Activated T-cell treated with anti-CD3 and anti-CD28 coated beads, Interleukin-2, amount 50 U/mL, for 24 hours (primary cell): ENCODE measurements at regions not wholly inside any gene's neighbourhood (a gene's known extent, or its start where the extent isn't known, plus 50 kb on each side); places are given as distances from the start of the nearest gene placed in this dataset.

ENCODE experiments used
- DNase-seq: peaks from one replicate; pipeline ENCODE4 v3.0.0-alpha.2; 2020
- H3K27ac Mint-ChIP-seq: 2 replicates; pipeline ENCODE4 v1.8.0; 2020; ENCODE audit warnings: mild to moderate bottlenecking, mixed read lengths
- H3K27me3 Mint-ChIP-seq: 2 replicates; pipeline ENCODE4 v1.8.0; 2020; ENCODE audit warnings: mixed read lengths
- H3K36me3 Mint-ChIP-seq: 2 replicates; pipeline ENCODE4 v1.8.0; 2020; ENCODE audit warnings: low read depth, mixed read lengths
- H3K4me1 Mint-ChIP-seq: 2 replicates; pipeline ENCODE4 v1.8.0; 2020; ENCODE audit warnings: low read depth, mixed read lengths
- H3K4me3 Mint-ChIP-seq: 2 replicates; pipeline ENCODE4 v1.8.0; 2020; ENCODE audit warnings: mild to moderate bottlenecking, moderate library complexity, mixed read lengths
- H3K9me3 Mint-ChIP-seq: 2 replicates; pipeline ENCODE4 v1.8.0; 2020; ENCODE audit warnings: mixed read lengths

- no peak overlapping the region for H3K4me3 Mint-ChIP-seq
- H3K4me1 Mint-ChIP-seq: no peaks in the 10 kb centered on the region
- peaks cover 17% of the 10 kb centered on the region for H3K27me3 Mint-ChIP-seq
- no peak overlapping the region for H3K27ac Mint-ChIP-seq
- no peaks in the 10 kb centered on the region for H3K36me3 Mint-ChIP-seq
- no peak for DNase-seq
- no peaks in the 10 kb centered on the region for H3K9me3 Mint-ChIP-seq
These were observed 289.0 kb downstream of the SNX13 start for GRCh38 chr7:17651341-17651740.

- Mint-ChIP-seq H3K9me3 (no peaks in the 10 kb centered on the region), H3K27ac (no peak overlapping the region), H3K36me3 (no peaks in the 10 kb centered on the region), H3K4me1 (no peaks in the 10 kb centered on the region), H3K4me3 (no peak overlapping the region), H3K27me3 (peaks cover 11% of the 10 kb centered on the region)
- no peak for DNase-seq
These were observed 288.4 kb downstream of the SNX13 start for GRCh38 chr7:17651863-17652385.

GRCh38 chr7:17654940-17655339 is 285.4 kb downstream of the SNX13 start:
- no peaks in the 10 kb centered on the region for H3K9me3 Mint-ChIP-seq
- no peak overlapping the region for H3K4me3 Mint-ChIP-seq
- H3K27ac Mint-ChIP-seq: no peak overlapping the region
- H3K4me1 Mint-ChIP-seq: no peaks in the 10 kb centered on the region
- H3K36me3 Mint-ChIP-seq: no peaks in the 10 kb centered on the region
- DNase-seq: no peak
- H3K27me3 Mint-ChIP-seq: peaks cover 3% of the 10 kb centered on the region

DNA sequence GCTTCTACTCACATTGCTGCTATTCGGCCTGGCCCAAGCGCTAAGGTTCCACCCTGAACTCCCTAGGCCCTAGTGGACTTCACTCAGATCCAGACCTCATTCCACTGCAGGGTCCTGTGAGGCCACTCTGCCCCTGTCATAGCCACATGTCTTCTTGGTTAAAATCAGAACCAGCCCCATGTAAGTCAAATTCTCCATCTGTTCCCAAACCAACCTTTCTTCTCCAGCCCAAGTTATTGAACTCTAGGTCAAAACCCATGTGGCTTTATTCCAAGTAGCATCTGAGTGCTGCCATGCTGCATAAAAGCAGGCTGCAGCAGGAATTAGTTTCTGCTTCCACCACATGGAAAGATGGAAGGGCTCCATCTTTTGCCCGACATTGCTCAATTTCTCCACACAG is 281.2 kb downstream of the SNX13 start:
- no peak overlapping the region for H3K27ac Mint-ChIP-seq
- H3K4me3 Mint-ChIP-seq: no peak overlapping the region
- no peaks in the 10 kb centered on the region for H3K4me1 Mint-ChIP-seq
- no peaks in the 10 kb centered on the region for H3K9me3 Mint-ChIP-seq
- H3K36me3 Mint-ChIP-seq: no peaks in the 10 kb centered on the region
- H3K27me3 Mint-ChIP-seq: no peaks in the 10 kb centered on the region
- DNase-seq: no peak

DNA sequence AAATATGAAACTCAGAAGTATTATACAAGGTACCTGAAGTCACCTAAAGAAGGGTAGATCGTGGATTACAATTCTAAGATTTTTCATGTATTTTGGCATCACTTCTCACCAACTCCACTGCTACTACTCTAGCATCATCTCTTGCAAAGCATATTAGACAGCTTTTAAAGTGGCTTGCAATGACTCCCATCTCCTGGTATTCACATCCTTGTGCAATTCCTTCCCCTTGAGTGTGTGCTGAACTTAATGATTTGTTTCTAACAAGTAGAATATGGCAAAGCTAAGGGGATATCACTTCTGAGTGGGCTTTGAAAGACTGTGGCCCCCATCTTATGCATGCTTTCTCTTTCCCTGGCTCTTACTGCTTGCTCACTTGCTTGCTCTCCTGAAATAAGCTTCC is 280.2 kb downstream of the SNX13 start:
- no peak overlapping the region for H3K27ac Mint-ChIP-seq
- DNase-seq: no peak
- no peak overlapping the region for H3K4me3 Mint-ChIP-seq
- no peaks in the 10 kb centered on the region for H3K9me3 Mint-ChIP-seq
- peaks cover 3% of the 10 kb centered on the region for H3K27me3 Mint-ChIP-seq
- H3K36me3 Mint-ChIP-seq: no peaks in the 10 kb centered on the region
- no peaks in the 10 kb centered on the region for H3K4me1 Mint-ChIP-seq

GRCh38 chr7:17661982-17662585 is 278.2 kb downstream of the SNX13 start:
- H3K27me3 Mint-ChIP-seq: peaks cover 3% of the 10 kb centered on the region
- no peaks in the 10 kb centered on the region for H3K36me3 Mint-ChIP-seq
- H3K4me3 Mint-ChIP-seq: no peak overlapping the region
- H3K4me1 Mint-ChIP-seq: no peaks in the 10 kb centered on the region
- no peaks in the 10 kb centered on the region for H3K9me3 Mint-ChIP-seq
- H3K27ac Mint-ChIP-seq: no peak overlapping the region
- no peak for DNase-seq

- DNase-seq: no peak
- H3K4me3 Mint-ChIP-seq: no peak overlapping the region
These were observed 277.1 kb downstream of the SNX13 start for GRCh38 chr7:17663061-17663675.

DNA sequence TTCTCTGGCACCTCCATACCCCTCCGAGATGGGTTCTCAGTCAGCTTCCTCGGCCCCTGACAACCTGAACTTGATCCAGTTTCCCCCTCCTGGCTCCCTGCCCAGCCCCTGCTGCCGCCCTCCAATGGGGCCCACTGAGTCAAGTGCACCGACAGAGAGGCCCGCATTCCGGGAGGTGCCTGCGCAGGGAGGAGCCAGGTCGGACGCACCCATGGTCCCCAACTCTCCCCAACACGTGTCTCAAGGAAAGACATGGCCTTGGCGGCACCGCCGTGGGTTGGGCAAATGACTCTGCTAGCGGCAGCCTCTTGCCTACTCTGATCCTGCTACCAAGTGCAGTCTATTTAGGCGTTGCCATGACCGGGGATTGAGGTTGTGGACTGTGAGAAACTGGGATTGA is 275.3 kb downstream of the SNX13 start:
- DNase-seq: no peak
- Mint-ChIP-seq H3K27me3 (peaks cover 5% of the 10 kb centered on the region), H3K36me3 (no peaks in the 10 kb centered on the region), H3K4me3 (no peak overlapping the region), H3K9me3 (no peaks in the 10 kb centered on the region), H3K27ac (no peak overlapping the region), H3K4me1 (no peaks in the 10 kb centered on the region)

More at GRCh38 chr7:17663061-17663675, 277.1 kb downstream of the SNX13 start:
- no peaks in the 10 kb centered on the region for H3K36me3 Mint-ChIP-seq
- H3K27me3 Mint-ChIP-seq: peaks cover 3% of the 10 kb centered on the region
- no peak overlapping the region for H3K27ac Mint-ChIP-seq
- no peaks in the 10 kb centered on the region for H3K9me3 Mint-ChIP-seq
- no peaks in the 10 kb centered on the region for H3K4me1 Mint-ChIP-seq

- Mint-ChIP-seq H3K4me3 (no peak overlapping the region), H3K4me1 (no peaks in the 10 kb centered on the region), H3K27ac (no peak overlapping the region), H3K36me3 (no peaks in the 10 kb centered on the region), H3K27me3 (peaks cover 5% of the 10 kb centered on the region), H3K9me3 (no peaks in the 10 kb centered on the region)
- DNase-seq: no peak
These were observed 272.2 kb downstream of the SNX13 start for GRCh38 chr7:17668122-17668521.

DNA sequence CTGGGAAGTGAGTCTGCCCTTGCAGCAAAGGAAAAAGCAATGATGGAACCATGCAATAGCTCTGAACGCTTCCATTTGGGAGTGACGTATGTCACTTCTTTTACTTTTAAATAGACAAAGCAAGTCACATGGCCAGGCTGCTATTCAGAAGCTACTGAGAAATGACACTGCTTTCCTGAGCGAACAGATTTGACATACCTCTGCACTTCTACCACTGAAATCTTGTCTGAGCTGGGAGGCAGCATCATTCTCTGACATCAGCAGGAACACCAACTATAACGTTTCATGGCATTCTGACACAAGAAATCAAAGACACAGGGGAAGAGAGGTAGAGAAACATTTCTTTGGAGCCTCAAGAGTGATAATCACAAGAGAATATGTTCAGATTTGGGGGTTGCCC is 271.1 kb downstream of the SNX13 start:
- no peak for DNase-seq
- no peaks in the 10 kb centered on the region for H3K4me1 Mint-ChIP-seq
- no peak overlapping the region for H3K27ac Mint-ChIP-seq
- H3K9me3 Mint-ChIP-seq: no peaks in the 10 kb centered on the region
- H3K36me3 Mint-ChIP-seq: no peaks in the 10 kb centered on the region
- peaks cover 5% of the 10 kb centered on the region for H3K27me3 Mint-ChIP-seq
- H3K4me3 Mint-ChIP-seq: no peak overlapping the region

- Mint-ChIP-seq H3K4me3 (no peak overlapping the region), H3K27me3 (peaks cover 3% of the 10 kb centered on the region), H3K4me1 (no peaks in the 10 kb centered on the region), H3K36me3 (no peaks in the 10 kb centered on the region), H3K9me3 (no peaks in the 10 kb centered on the region), H3K27ac (no peak overlapping the region)
- DNase-seq: no peak
These were observed 268.3 kb downstream of the SNX13 start for GRCh38 chr7:17671956-17672355.

GRCh38 chr7:17672783-17673182 is 267.5 kb downstream of the SNX13 start:
- Mint-ChIP-seq H3K36me3 (no peaks in the 10 kb centered on the region), H3K4me1 (no peaks in the 10 kb centered on the region), H3K9me3 (no peaks in the 10 kb centered on the region), H3K4me3 (no peak overlapping the region), H3K27ac (no peak overlapping the region), H3K27me3 (peaks cover 3% of the 10 kb centered on the region)
- no peak for DNase-seq

DNA sequence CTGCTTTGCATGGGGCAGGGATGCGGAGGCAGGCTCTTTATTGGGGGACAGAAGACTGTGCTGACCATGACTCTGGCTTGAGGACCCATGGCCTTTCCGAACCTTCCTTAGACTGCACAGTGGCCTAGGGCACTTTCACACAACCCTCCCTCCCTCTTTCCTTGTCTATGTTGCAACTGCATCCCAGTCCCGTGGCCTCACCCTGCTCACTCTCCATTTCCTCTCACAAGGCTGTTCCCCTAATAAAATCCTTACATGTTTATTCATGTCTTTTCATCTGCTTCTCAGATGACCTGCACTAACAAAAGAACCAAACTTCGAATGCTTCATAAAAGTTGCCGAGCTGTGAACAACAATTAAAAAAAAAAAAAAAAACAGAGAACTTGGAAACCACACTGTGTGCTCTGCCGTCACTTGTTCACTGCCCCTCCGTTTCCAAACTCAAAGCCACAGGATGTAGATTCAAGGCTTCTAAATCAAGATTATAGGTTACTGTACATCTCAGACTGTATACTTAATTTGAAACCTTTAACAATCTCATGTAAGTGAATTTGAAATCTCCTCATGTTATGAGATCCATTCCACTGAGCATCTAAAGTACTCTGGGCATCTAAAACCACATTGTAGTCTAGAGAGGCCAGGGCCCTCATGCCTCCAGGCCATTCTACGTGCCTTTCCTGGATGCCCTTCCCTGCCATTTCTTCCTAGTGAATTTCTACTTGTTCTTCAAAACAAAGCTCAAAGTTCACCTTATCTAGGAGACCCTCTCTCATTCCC is 265.9 kb downstream of the SNX13 start:
- Mint-ChIP-seq H3K9me3 (no peaks in the 10 kb centered on the region), H3K27me3 (no peaks in the 10 kb centered on the region), H3K27ac (no peak overlapping the region), H3K4me1 (no peaks in the 10 kb centered on the region), H3K36me3 (no peaks in the 10 kb centered on the region), H3K4me3 (no peak overlapping the region)
- DNase-seq: no peak

DNA sequence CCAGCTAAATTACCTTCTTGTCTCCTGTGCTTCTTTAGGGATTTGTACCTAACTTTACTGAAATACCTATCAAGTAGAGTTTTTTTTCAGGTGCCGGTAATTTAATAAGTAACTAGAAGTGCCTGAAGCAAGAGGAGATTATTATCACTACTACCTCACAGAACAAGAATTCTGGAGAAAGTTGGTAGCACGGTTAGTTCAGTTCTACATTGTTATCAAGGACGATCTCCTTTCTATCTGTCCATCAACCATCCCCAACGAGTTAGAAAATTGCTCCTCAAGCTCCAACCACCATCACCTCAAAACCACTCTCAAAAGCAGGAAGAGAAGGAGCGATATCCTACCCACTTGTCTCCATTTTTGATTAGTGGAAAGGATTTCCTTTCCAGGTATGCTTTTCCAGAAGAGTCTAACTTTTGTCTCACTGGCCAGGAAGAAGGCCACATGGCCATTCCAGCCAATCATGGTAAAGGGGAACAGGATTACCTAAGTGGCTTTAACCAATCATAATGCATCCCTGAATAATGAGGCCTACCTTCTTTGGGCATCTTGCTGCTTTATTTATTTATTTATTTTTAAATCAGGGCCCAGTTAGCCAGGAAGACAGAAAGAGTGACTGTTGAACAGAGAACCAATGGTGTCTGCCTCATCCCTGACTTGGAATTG is 265.2 kb downstream of the SNX13 start:
- Mint-ChIP-seq H3K36me3 (no peaks in the 10 kb centered on the region), H3K9me3 (no peaks in the 10 kb centered on the region), H3K27ac (no peak overlapping the region), H3K27me3 (no peaks in the 10 kb centered on the region), H3K4me3 (no peak overlapping the region), H3K4me1 (no peaks in the 10 kb centered on the region)
- no peak for DNase-seq
